HAP-1 (cell line): ENCODE measurements at regions not wholly inside any gene's neighbourhood (a gene's known extent, or its start where the extent isn't known, plus 50 kb on each side); places are given as distances from the start of the nearest gene placed in this dataset.

ENCODE experiments used
- DNase-seq, 2 experiments: peaks; one replicate each; pipeline ENCODE4 v3.0.0-alpha.2; 2016 to 2020; ENCODE audit warnings: low spot score in 2 of 2
- H3K27me3 ChIP-seq: fragments of 250-450 bp; sonication (Bioruptor Pico); 2 replicates; pipeline ENCODE4 v1.5.1; 2020; ENCODE audit warnings: low read depth, mild to moderate bottlenecking, moderate library complexity
- H3K36me3 ChIP-seq: fragments of 250-450 bp; sonication (Bioruptor Pico); replicated peaks from 2 replicates; pipeline ENCODE4 v1.5.1; 2020; ENCODE audit warnings: mild to moderate bottlenecking
- H3K4me1 ChIP-seq: fragments of 250-450 bp; sonication (Bioruptor Pico); 2 replicates; pipeline ENCODE4 v1.5.1; 2020; ENCODE audit warnings: mild to moderate bottlenecking
- H3K4me3 ChIP-seq: fragments of 250-450 bp; sonication (Bioruptor Pico); 2 replicates; pipeline ENCODE4 v1.5.1; 2020; ENCODE audit warnings: mild to moderate bottlenecking, moderate library complexity
- H3K9me3 ChIP-seq: fragments of 250-450 bp; sonication (Bioruptor Pico); 2 replicates; pipeline ENCODE4 v1.5.1; 2020; ENCODE audit warnings: mild to moderate bottlenecking, moderate library complexity
- in situ Hi-C: fragments of 300-500 bp; cut with MboI; formaldehyde crosslinking; loops from 3 replicates; pipeline ENCODE4 v1.14.3; 2020; ENCODE audit warnings: low sequenced_read_pairs, inconsistent platforms, mixed read lengths

GRCh38 chr2:11051280-11051679 lies 104.0 kb upstream of the SLC66A3 start:
- no peak for DNase-seq
- H3K4me3 ChIP-seq, result no peak overlapping the region
- H3K9me3 ChIP-seq, result no peaks in the 10 kb centered on the region
- H3K4me1 ChIP-seq, result peaks cover 12% of the 10 kb centered on the region
- H3K36me3 ChIP-seq, result no peaks in the 10 kb centered on the region
- in situ Hi-C loops, result no loop called here
- no peaks in the 10 kb centered on the region for H3K27me3 ChIP-seq

GRCh38 chr2:11053546-11053945 lies 101.7 kb upstream of the SLC66A3 start:
- peak in 1 of 2 experiments; percentile 32 for DNase-seq
- Histone ChIP-seq H3K4me3 (no peak overlapping the region), H3K27me3 (peaks cover 3% of the 10 kb centered on the region; the same call in 1 of the 2 replicates), H3K9me3 (no peaks in the 10 kb centered on the region), H3K36me3 (no peaks in the 10 kb centered on the region), H3K4me1 (peaks cover 12% of the 10 kb centered on the region)
- in situ Hi-C loops, result no loop called here

- in situ Hi-C loops, result no loop called here
- Histone ChIP-seq H3K4me3 (no peak overlapping the region), H3K9me3 (no peaks in the 10 kb centered on the region), H3K4me1 (peaks cover 15% of the 10 kb centered on the region), H3K27me3 (peaks cover 3% of the 10 kb centered on the region; the same call in 1 of the 2 replicates), H3K36me3 (no peaks in the 10 kb centered on the region)
- DNase-seq, result no peak
These were observed 100.2 kb upstream of the SLC66A3 start for GRCh38 chr2:11054783-11055678.

- in situ Hi-C loops, result no loop called here
- DNase-seq, result no peak
These were observed 99.5 kb upstream of the SLC66A3 start for GRCh38 chr2:11055679-11056215.

GRCh38 chr2:11056614-11057013 lies 98.7 kb upstream of the SLC66A3 start:
- Histone ChIP-seq H3K4me3 (no peak overlapping the region), H3K4me1 (peaks cover 15% of the 10 kb centered on the region), H3K27me3 (peaks cover 3% of the 10 kb centered on the region; the same call in 1 of the 2 replicates), H3K36me3 (no peaks in the 10 kb centered on the region), H3K9me3 (0 out of 2 replicates have a peak, but pooled peaks cover 3% of the 10 kb centered on the region)
- DNase-seq, result no peak
- in situ Hi-C loops, result no loop called here

More at GRCh38 chr2:11055679-11056215, 99.5 kb upstream of the SLC66A3 start:
- Histone ChIP-seq H3K4me3 (no peak overlapping the region), H3K36me3 (no peaks in the 10 kb centered on the region), H3K9me3 (0 out of 2 replicates have a peak, but pooled peaks cover 3% of the 10 kb centered on the region), H3K27me3 (peaks cover 3% of the 10 kb centered on the region; the same call in 1 of the 2 replicates), H3K4me1 (peaks cover 15% of the 10 kb centered on the region)

- no peak for DNase-seq
- no peak overlapping the region for H3K4me3 ChIP-seq
- H3K27me3 ChIP-seq, result peaks cover 3% of the 10 kb centered on the region; the same call in 1 of the 2 replicates
- H3K9me3 ChIP-seq, result 0 out of 2 replicates have a peak, but pooled peaks cover 3% of the 10 kb centered on the region
- H3K36me3 ChIP-seq, result no peaks in the 10 kb centered on the region
- in situ Hi-C loops, result no loop called here
- peaks cover 15% of the 10 kb centered on the region for H3K4me1 ChIP-seq
These were observed 98.2 kb upstream of the SLC66A3 start for GRCh38 chr2:11057031-11057430.

- Histone ChIP-seq H3K36me3 (no peaks in the 10 kb centered on the region), H3K9me3 (0 out of 2 replicates have a peak, but pooled peaks cover 3% of the 10 kb centered on the region), H3K27me3 (peaks cover 5% of the 10 kb centered on the region; the same call in 1 of the 2 replicates), H3K4me1 (peaks cover 15% of the 10 kb centered on the region), H3K4me3 (no peak overlapping the region)
- in situ Hi-C loops, result no loop called here
- DNase-seq, result no peak
These were observed 97.1 kb upstream of the SLC66A3 start for GRCh38 chr2:11058129-11058528.

GRCh38 chr2:11060376-11061169 lies 94.7 kb upstream of the SLC66A3 start:
- H3K4me1 ChIP-seq, result peaks cover 3% of the 10 kb centered on the region; the same call in 1 of the 2 replicates
- peaks cover 12% of the 10 kb centered on the region for H3K27me3 ChIP-seq
- H3K36me3 ChIP-seq, result no peaks in the 10 kb centered on the region
- no peak overlapping the region for H3K4me3 ChIP-seq
- H3K9me3 ChIP-seq, result 0 out of 2 replicates have a peak, but pooled peaks cover 3% of the 10 kb centered on the region
- in situ Hi-C loops, result no loop called here
- DNase-seq, result peak in 1 of 2 experiments; percentile 61

- no peaks in the 10 kb centered on the region for H3K36me3 ChIP-seq
- H3K27me3 ChIP-seq, result peaks cover 12% of the 10 kb centered on the region
- DNase-seq, result no peak
- no peak overlapping the region for H3K4me3 ChIP-seq
- in situ Hi-C loops, result no loop called here
- H3K9me3 ChIP-seq, result no peaks in the 10 kb centered on the region
- no peaks in the 10 kb centered on the region for H3K4me1 ChIP-seq
These were observed 89.3 kb upstream of the SLC66A3 start for GRCh38 chr2:11065833-11066485.

- Histone ChIP-seq H3K36me3 (no peaks in the 10 kb centered on the region), H3K4me1 (no peaks in the 10 kb centered on the region), H3K4me3 (no peak overlapping the region), H3K27me3 (peaks cover 15% of the 10 kb centered on the region), H3K9me3 (no peaks in the 10 kb centered on the region)
- in situ Hi-C loops, result no loop called here
- DNase-seq, result no peak
These were observed 87.8 kb upstream of the SLC66A3 start for GRCh38 chr2:11067221-11068078.

- Histone ChIP-seq H3K27me3 (peaks cover 12% of the 10 kb centered on the region), H3K36me3 (no peaks in the 10 kb centered on the region), H3K9me3 (no peaks in the 10 kb centered on the region), H3K4me3 (no peak overlapping the region), H3K4me1 (no peaks in the 10 kb centered on the region)
- in situ Hi-C loops, result no loop called here
- DNase-seq, result no peak
These were observed 87.1 kb upstream of the SLC66A3 start for GRCh38 chr2:11068079-11068741.

GRCh38 chr2:11068856-11069526 lies 86.3 kb upstream of the SLC66A3 start:
- Histone ChIP-seq H3K4me3 (no peak overlapping the region), H3K9me3 (no peaks in the 10 kb centered on the region), H3K4me1 (no peaks in the 10 kb centered on the region), H3K36me3 (no peaks in the 10 kb centered on the region), H3K27me3 (peaks cover 12% of the 10 kb centered on the region)
- no peak for DNase-seq
- in situ Hi-C loops, result no loop called here
